Neutrophil (primary cell): ENCODE measurements at regions not wholly inside any gene's neighbourhood (a gene's known extent, or its start where the extent isn't known, plus 50 kb on each side); places are given as distances from the start of the nearest gene placed in this dataset.

Experiments used
- H3K27ac ChIP-seq: fragments of 200-600 bp; sonication (generic); 2 replicates; pipeline ENCODE4 v1.5.1; 2016; ENCODE audit warnings: mild to moderate bottlenecking, moderate library complexity
- H3K27me3 ChIP-seq: fragments of 200-600 bp; sonication (generic); 2 replicates; pipeline ENCODE4 v1.6.0; 2016; ENCODE audit warnings: mild to moderate bottlenecking
- H3K36me3 ChIP-seq: fragments of 200-600 bp; sonication (generic); 2 replicates; pipeline ENCODE4 v1.5.1; 2017
- H3K4me1 ChIP-seq, 2 experiments: fragments of 200-600 bp in 1 of 2; sonication (generic) in 1 of 2; 1 replicate in 1 of 2; 2 replicates in 1 of 2; pipeline versions ENCODE4 v1.5.1 to v1.6.1; 2013 to 2016; ENCODE audit warnings: low read depth in 1 of 2, low read length in 1 of 2, mild to moderate bottlenecking in 1 of 2, moderate library complexity in 1 of 2; ENCODE audit not compliant: control insufficient read depth in 1 of 2, insufficient read depth in 1 of 2
- H3K4me3 ChIP-seq, 2 experiments: fragments of 200-600 bp in 1 of 2; sonication (generic) in 1 of 2; 1 replicate in 1 of 2; 2 replicates in 1 of 2; pipeline ENCODE4 v1.5.1; 2013 to 2016; ENCODE audit warnings: low read depth in 1 of 2, low read length in 1 of 2, mild to moderate bottlenecking in 1 of 2, moderate library complexity in 1 of 2
- H3K9me3 ChIP-seq: fragments of 200-600 bp; sonication (generic); 2 replicates; pipeline ENCODE4 v1.5.1; 2016
- TF ChIP-seq, protein P1 (sequence below): fragments of 200-600 bp; sonication (generic); IDR thresholded peaks from 2 replicates; pipeline ENCODE4 v1.5.1; 2016; ENCODE audit warnings: antibody characterized with exemption

GRCh38 chr12:25419595-25419994, 133.5 kb downstream of the LMNTD1 start:
- Histone ChIP-seq H3K36me3 (no peaks in the 10 kb centered on the region), H3K27me3 (no peaks in the 10 kb centered on the region), H3K4me3 (no peak overlapping the region), H3K27ac (no peak overlapping the region), H3K9me3 (no peaks in the 10 kb centered on the region), H3K4me1 (no peaks in the 10 kb centered on the region)
- TF ChIP-seq, protein P1, sequence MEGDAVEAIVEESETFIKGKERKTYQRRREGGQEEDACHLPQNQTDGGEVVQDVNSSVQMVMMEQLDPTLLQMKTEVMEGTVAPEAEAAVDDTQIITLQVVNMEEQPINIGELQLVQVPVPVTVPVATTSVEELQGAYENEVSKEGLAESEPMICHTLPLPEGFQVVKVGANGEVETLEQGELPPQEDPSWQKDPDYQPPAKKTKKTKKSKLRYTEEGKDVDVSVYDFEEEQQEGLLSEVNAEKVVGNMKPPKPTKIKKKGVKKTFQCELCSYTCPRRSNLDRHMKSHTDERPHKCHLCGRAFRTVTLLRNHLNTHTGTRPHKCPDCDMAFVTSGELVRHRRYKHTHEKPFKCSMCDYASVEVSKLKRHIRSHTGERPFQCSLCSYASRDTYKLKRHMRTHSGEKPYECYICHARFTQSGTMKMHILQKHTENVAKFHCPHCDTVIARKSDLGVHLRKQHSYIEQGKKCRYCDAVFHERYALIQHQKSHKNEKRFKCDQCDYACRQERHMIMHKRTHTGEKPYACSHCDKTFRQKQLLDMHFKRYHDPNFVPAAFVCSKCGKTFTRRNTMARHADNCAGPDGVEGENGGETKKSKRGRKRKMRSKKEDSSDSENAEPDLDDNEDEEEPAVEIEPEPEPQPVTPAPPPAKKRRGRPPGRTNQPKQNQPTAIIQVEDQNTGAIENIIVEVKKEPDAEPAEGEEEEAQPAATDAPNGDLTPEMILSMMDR: no peak

DNA sequence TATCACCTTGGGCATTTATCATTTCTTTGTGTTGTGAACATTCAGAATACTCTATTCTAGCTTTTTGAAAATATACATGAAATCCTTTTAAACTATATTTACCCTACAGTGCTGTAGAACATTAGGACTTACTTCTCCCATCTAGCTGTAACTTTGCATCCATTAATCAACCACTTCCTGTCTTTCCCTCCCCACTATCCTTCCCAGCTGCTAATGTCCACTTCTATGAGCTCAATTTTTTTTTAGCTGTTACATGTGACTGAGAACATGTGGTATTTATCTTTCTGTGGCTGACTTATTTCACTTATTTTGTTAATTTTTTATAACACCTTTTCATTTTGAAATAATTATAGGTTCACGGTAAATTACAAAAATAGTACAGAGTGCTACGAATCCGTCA, 136.0 kb downstream of the LMNTD1 start:
- Histone ChIP-seq H3K9me3 (no peaks in the 10 kb centered on the region), H3K4me3 (no peak overlapping the region), H3K4me1 (no peaks in the 10 kb centered on the region), H3K27me3 (no peaks in the 10 kb centered on the region), H3K27ac (no peak overlapping the region), H3K36me3 (no peaks in the 10 kb centered on the region)
- TF ChIP-seq, protein P1: no peak

DNA sequence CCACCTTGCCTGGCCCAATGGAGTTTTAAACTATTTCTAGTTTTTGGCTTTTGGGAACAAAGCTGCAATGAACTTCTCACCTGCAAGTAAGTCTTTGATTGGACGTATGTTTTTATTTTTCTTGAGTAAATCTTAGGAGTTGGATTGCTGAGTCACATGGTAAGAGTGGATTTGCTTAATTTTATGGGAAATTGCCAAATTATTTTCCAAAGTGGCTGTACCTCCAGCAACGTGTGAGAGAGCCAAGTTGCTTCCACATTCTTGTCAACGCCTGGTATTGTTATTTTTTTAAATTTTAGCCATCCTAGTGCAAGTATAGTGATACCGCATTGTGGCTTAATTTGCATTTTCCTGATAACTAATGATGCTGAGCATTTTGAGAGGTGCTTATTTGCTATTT, 136.6 kb downstream of the LMNTD1 start:
- H3K27ac ChIP-seq: no peak overlapping the region
- TF ChIP-seq, protein P1: no peak
- no peaks in the 10 kb centered on the region for H3K36me3 ChIP-seq
- no peaks in the 10 kb centered on the region for H3K27me3 ChIP-seq
- H3K4me3 ChIP-seq: no peak overlapping the region
- H3K4me1 ChIP-seq: no peaks in the 10 kb centered on the region
- H3K9me3 ChIP-seq: no peaks in the 10 kb centered on the region

DNA sequence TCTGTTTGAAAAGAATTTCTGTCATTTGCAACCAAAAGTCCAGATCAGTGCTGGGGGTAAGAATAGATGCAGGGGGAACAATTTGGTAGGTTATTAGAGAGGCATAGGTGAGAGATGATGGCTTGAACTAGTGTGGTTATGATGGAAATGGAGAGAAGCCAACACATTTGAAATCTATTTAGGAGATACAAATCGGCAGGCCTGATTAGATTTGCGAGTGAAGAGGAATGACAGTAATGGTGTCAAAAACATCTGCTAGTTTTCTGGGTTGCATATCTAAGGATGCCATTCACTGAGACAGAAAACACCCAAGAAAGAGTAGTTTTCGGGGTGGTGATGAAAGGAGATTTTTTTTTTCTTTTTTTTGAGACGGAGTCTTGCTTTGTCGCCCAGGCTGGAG, 138.1 kb downstream of the LMNTD1 start:
- no peaks in the 10 kb centered on the region for H3K27me3 ChIP-seq
- no peak overlapping the region for H3K27ac ChIP-seq
- no peaks in the 10 kb centered on the region for H3K9me3 ChIP-seq
- H3K4me3 ChIP-seq: no peak overlapping the region
- H3K4me1 ChIP-seq: no peaks in the 10 kb centered on the region
- no peaks in the 10 kb centered on the region for H3K36me3 ChIP-seq
- TF ChIP-seq, protein P1: no peak

GRCh38 chr12:25412735-25413134, 140.3 kb downstream of the LMNTD1 start:
- TF ChIP-seq, protein P1: no peak
- no peaks in the 10 kb centered on the region for H3K9me3 ChIP-seq
- no peak overlapping the region for H3K27ac ChIP-seq
- no peaks in the 10 kb centered on the region for H3K36me3 ChIP-seq
- no peak overlapping the region for H3K4me3 ChIP-seq
- no peaks in the 10 kb centered on the region for H3K27me3 ChIP-seq
- no peaks in the 10 kb centered on the region for H3K4me1 ChIP-seq

DNA sequence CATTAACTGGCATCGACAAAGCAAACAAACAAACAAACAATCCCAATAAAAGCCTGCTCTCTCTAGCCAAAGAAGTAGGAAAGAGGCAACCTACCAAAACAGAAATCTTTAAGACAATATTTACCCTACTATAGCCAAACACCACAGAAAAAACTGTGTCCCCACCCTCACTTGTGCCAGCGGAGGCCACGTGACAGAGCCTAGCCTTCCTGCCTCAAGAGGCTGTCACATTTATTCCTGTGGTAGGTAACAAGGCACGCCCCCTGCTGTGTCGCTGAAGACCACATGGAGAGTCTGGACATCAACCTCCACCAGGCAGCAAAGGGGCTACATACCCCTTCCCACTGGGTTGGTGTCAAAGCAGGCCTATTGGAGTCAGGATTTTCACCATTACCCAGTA, 148.1 kb downstream of the LMNTD1 start:
- H3K4me1 ChIP-seq: no peaks in the 10 kb centered on the region
- TF ChIP-seq, protein P1: no peak

More for the DNA sequence above, 148.1 kb downstream of the LMNTD1 start:
- H3K36me3 ChIP-seq: no peaks in the 10 kb centered on the region
- no peak overlapping the region for H3K4me3 ChIP-seq
- no peak overlapping the region for H3K27ac ChIP-seq
- no peaks in the 10 kb centered on the region for H3K27me3 ChIP-seq
- H3K9me3 ChIP-seq: no peaks in the 10 kb centered on the region
